ENCODE measurements at regions not wholly inside any gene's neighbourhood (a gene's known extent, or its start where the extent isn't known, plus 50 kb on each side); places are given as distances from the start of the nearest gene placed in this dataset.
"Not testable (repeated sequence)": the region's sequence is repeated elsewhere in the genome, so short reads cannot be mapped to it uniquely, and the experiment has no call there.

DNA sequence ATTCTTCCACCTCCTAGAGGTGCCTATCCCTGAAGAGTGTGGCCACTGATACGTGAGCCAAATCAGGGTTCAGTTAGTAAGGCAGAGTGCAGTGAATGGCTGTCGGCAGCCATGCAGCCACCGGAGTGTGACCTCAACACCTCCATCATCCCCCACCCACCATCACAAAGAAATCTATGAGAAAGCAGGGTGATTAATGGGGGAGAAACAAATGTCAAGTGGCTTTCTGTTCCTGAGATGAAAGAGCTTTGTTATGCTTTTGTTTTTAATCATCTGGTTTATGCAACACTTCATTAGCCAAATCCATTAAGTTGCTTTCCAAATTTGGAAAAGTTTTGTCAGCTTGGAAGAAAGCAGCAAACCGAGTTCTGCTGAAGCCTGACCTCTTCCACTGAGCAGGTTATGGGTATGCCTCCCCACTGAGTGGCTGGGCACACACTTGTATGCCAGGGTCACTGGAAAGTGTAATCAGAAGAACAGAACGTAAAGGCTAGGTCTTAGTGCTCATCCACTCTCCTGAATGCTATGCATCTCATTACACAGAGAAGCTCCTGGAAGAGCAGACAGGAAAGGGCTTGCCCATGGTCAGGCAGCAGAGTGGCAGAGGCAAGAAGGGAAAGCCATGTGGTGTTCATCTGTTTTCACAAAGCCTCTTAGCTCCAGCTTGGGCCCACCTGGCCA, 57.1 kb upstream of the ATP1B1 start:
- DNase-seq (no peak), ATAC-seq (replicated peaks) (no peak)
- H3K36me3 Mint-ChIP-seq: no peaks in the 10 kb centered on the region
- no peak overlapping the region for H3K27ac Mint-ChIP-seq
- H3K9me3 Mint-ChIP-seq: no peaks in the 10 kb centered on the region
- H3K27me3 Mint-ChIP-seq: peaks cover 7 to 9% of the 10 kb centered on the region in 2 donors
- peaks cover 21 to 69% of the 10 kb centered on the region in 2 donors for H3K4me1 Mint-ChIP-seq
- H3K4me3 Mint-ChIP-seq: no peak overlapping the region

DNA sequence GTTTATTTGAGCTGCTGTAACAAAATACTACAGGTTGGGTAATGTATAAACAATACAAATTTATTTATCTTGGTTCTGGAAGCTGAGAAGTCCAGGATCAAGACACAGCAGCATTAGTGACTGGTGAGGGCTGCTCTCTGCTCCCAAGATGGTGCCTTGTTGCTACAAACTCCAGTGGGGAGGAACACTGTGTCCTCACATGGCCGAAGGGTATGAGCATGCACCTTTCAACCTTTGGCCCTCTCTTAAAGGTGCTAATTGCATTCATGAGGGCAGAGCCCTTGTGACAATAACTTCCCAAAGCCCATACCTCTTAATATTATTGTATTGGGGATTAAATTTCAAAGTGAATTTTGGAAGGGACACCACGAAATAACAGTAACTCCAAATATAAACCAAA, 55.3 kb upstream of the ATP1B1 start:
- ATAC-seq (replicated peaks): no peak
- Mint-ChIP-seq H3K9me3 (no peaks in the 10 kb centered on the region), H3K4me1 (peaks cover 15 to 53% of the 10 kb centered on the region in 2 donors), H3K27me3 (peaks cover 14 to 19% of the 10 kb centered on the region in 2 donors), H3K27ac (no peak overlapping the region), H3K4me3 (no peak overlapping the region), H3K36me3 (no peaks in the 10 kb centered on the region)
- DNase-seq: no peak

DNA sequence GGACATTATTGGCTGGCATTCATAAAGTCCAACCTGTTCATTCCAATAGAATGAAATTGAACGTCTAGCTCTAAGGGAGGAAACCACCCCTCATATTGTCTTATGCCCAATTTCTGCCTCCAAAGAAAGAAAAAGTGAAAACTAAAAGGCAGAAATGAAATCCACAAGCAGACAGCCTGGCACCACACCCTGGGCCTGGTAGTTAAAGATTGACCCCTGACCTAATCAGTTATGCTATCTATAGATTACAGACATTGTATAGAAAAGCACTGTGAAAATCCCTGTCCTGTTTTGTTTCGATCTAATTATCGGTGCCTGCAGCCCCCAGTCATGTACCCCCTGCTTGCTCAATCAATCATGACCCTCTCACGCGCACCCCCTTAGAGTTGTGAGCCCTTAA, 54.3 kb upstream of the ATP1B1 start:
- Mint-ChIP-seq H3K4me1 (peaks cover 15 to 43% of the 10 kb centered on the region in 2 donors), H3K4me3 (peak overlapping the region in 1 of 2 donors; percentile 36), H3K27me3 (peaks cover 17 to 19% of the 10 kb centered on the region in 2 donors)
- H3K27ac Mint-ChIP-seq, H3K9me3 Mint-ChIP-seq, H3K36me3 Mint-ChIP-seq, DNase-seq: not testable (repeated sequence)
- peak in 1 of 2 donors; percentile 31 for ATAC-seq (replicated peaks)

DNA sequence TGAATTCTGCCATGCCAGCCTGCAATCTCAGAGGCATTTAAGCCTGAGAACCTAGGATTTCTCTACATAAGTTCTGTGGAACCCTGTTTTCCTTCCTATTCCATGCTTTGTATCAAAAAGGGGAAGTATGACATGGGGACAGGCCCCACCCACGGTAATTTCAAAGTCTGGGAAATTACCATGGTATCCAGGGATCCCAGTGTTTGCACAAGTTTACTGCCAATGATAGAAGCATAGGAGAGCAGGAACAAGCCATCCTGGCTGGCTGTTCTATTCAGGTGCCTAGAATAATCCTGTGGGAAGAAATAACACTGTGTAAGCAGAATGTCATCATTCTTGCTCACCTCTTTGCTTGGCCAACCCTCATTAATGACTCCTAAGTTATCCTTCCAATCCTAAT, 53.8 kb upstream of the ATP1B1 start:
- Mint-ChIP-seq H3K27ac (no peak overlapping the region), H3K36me3 (no peaks in the 10 kb centered on the region), H3K9me3 (no peaks in the 10 kb centered on the region), H3K4me1 (peaks cover 15 to 38% of the 10 kb centered on the region in 2 donors), H3K27me3 (peaks cover 18 to 19% of the 10 kb centered on the region in 2 donors), H3K4me3 (no peak overlapping the region)
- ATAC-seq (replicated peaks): peak in 1 of 2 donors; percentile 25
- DNase-seq: no peak

DNA sequence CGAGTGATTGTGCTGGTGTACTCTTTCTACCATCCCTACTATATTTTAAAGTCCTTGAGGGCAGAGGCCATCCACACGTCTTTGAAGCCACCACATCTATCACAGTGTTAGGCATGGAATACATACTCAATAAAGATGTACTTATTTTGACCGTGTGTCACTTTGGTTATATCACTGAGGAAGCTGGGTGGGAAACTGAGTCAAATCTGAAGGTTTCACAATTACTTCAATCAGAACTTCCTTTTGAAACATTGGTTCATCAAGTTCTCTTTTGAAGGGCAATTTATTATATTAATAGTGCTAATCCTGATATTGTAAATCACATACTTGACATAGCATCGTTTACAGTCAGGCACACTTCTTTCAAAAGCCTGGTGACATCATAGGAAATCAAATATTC, 53.3 kb upstream of the ATP1B1 start:
- ATAC-seq (replicated peaks) (peak in 1 of 2 donors; percentile 24), DNase-seq (no peak)
- Mint-ChIP-seq H3K4me1 (peaks cover 14 to 33% of the 10 kb centered on the region in 2 donors), H3K36me3 (no peaks in the 10 kb centered on the region), H3K9me3 (no peaks in the 10 kb centered on the region), H3K4me3 (no peak overlapping the region), H3K27ac (no peak overlapping the region), H3K27me3 (peaks cover 21 to 22% of the 10 kb centered on the region in 2 donors)

Data from stimulated activated naive B cell treated with anti-CD40 and anti-IgM and Interleukin-4, amounts not matched to agents 10 μg/mL and 1 μg/mL and 100 μg/mL, for 72 hours (primary cell).